ENCODE measurements at regions not wholly inside any gene's neighbourhood (a gene's known extent, or its start where the extent isn't known, plus 50 kb on each side); places are given as distances from the start of the nearest gene placed in this dataset.

- Histone ChIP-seq H2AFZ (ENCODE audit: low read length) (no peak overlapping the region), H4K20me1 (ENCODE audit: insufficient read depth, low read length) (no peaks in the 10 kb centered on the region), H3K79me2 (ENCODE audit: insufficient read depth, low read length) (no peaks in the 10 kb centered on the region), H3K9me3 (ENCODE audit: low read length) (peaks cover 23% of the 10 kb centered on the region; the same call in 1 of the 2 replicates), H3K4me2 (ENCODE audit: low read depth, low read length) (no peak overlapping the region), H3K4me1 (ENCODE audit: insufficient read depth, low read length) (no peaks in the 10 kb centered on the region), H3K36me3 (replicated peaks in 1 of 2; ENCODE audit: control insufficient read depth in 1 of 2, insufficient read depth in 2 of 2, low read length in 2 of 2) (no peaks in the 10 kb centered on the region), H3K27me3 (ENCODE audit: control insufficient read depth in 1 of 2, insufficient read depth in 2 of 2, low read length in 2 of 2) (no peaks in the 10 kb centered on the region), H3K27ac (ENCODE audit: extremely low read length, insufficient read depth, low read length) (no peak overlapping the region), H3K9ac (ENCODE audit: insufficient read depth, low read depth, low read length) (no peak overlapping the region), H3K4me3 (replicated peaks in 1 of 3; ENCODE audit: insufficient read depth in 1 of 3, low read depth in 2 of 3, low read length in 3 of 3) (no peak overlapping the region)
- no peak for FAIRE-seq
- intact Hi-C loops (cut with micrococcal nuclease; ENCODE audit: unreplicated experiment) = no loop called here
- ATAC-seq = no peak
- ChIA-PET POLR2A (no interaction called here), CTCF (ENCODE audit: low intra/inter-chr PET ratio, low total read pairs) (no interaction called here)
- WGBS (ENCODE audit: low lambda C conversion rate) = 0% methylated on average over 5 of the region's 5 CpGs
- BruUV-seq (replicated peaks) = no TSS peak
- DNase-seq (ENCODE audit: low spot score) = no peak
- in situ Hi-C loops (cut with HindIII; ENCODE audit: extremely low pct_ligation_motif_present, low pct_unique_long_range_greater_than_20kb) = no loop called here
- TF ChIP-seq AGO1 (IDR thresholded peaks at IDR 0.05; ENCODE audit: low read depth, low read length, poor library complexity, severe bottlenecking) = no peak
- TF ChIP-seq CAMTA2 (CRISPR knock-in tag; IDR thresholded peaks at IDR 0.05; ENCODE audit: borderline replicate concordance) = no peak
- TF ChIP-seq SOX13 (IDR thresholded peaks at IDR 0.05) = no peak
- TF ChIP-seq SOX13 (CRISPR knock-in tag; conservative IDR thresholded peaks at IDR 0.05 in 1 of 2, IDR thresholded peaks at IDR 0.05 in 1 of 2) = no peak
- no peak for TF ChIP-seq SMARCC2 (IDR thresholded peaks at IDR 0.05)
- no peak for TF ChIP-seq FIP1L1 (IDR thresholded peaks at IDR 0.05; ENCODE audit: borderline replicate concordance, insufficient read depth, low read depth, low read length)
Observed at GRCh38 chr16:26198221-26198620, 506.5 kb downstream of the HS3ST4 start.

GRCh38 chr16:26204138-26204537 is 512.4 kb downstream of the HS3ST4 start:
- in situ Hi-C loops (cut with HindIII; ENCODE audit: extremely low pct_ligation_motif_present, low pct_unique_long_range_greater_than_20kb) = no loop called here
- intact Hi-C loops (cut with micrococcal nuclease; ENCODE audit: unreplicated experiment) = no loop called here
- Histone ChIP-seq H3K36me3 (replicated peaks in 1 of 2; ENCODE audit: control insufficient read depth in 1 of 2, insufficient read depth in 2 of 2, low read length in 2 of 2) (no peaks in the 10 kb centered on the region), H2AFZ (ENCODE audit: low read length) (no peak overlapping the region), H3K27me3 (ENCODE audit: control insufficient read depth in 1 of 2, insufficient read depth in 2 of 2, low read length in 2 of 2) (no peaks in the 10 kb centered on the region), H3K4me3 (replicated peaks in 1 of 3; ENCODE audit: insufficient read depth in 1 of 3, low read depth in 2 of 3, low read length in 3 of 3) (no peak overlapping the region), H3K9me3 (ENCODE audit: low read length) (peaks cover 27% of the 10 kb centered on the region; the same call in 1 of the 2 replicates), H3K79me2 (ENCODE audit: insufficient read depth, low read length) (no peaks in the 10 kb centered on the region), H4K20me1 (ENCODE audit: insufficient read depth, low read length) (no peaks in the 10 kb centered on the region), H3K9ac (ENCODE audit: insufficient read depth, low read depth, low read length) (no peak overlapping the region), H3K4me1 (ENCODE audit: insufficient read depth, low read length) (no peaks in the 10 kb centered on the region), H3K27ac (ENCODE audit: extremely low read length, insufficient read depth, low read length) (no peak overlapping the region), H3K4me2 (ENCODE audit: low read depth, low read length) (no peak overlapping the region)
- CTCF ChIA-PET (ENCODE audit: low intra/inter-chr PET ratio, low total read pairs) = no interaction called here
- ATAC-seq = no peak
- FAIRE-seq = no peak
- DNase-seq (ENCODE audit: low spot score) = no peak
- BruUV-seq (replicated peaks) = no TSS peak
- WGBS (ENCODE audit: low lambda C conversion rate) = 3% methylated on average over 7 of the region's 7 CpGs
- POLR2A ChIA-PET = no interaction called here
- no peak for TF ChIP-seq SMARCE1 (IDR thresholded peaks at IDR 0.05; ENCODE audit: borderline replicate concordance)
- TF ChIP-seq ZNF512B (CRISPR knock-in tag; IDR thresholded peaks at IDR 0.05; ENCODE audit: borderline replicate concordance) = no peak
- TF ChIP-seq, protein P1, sequence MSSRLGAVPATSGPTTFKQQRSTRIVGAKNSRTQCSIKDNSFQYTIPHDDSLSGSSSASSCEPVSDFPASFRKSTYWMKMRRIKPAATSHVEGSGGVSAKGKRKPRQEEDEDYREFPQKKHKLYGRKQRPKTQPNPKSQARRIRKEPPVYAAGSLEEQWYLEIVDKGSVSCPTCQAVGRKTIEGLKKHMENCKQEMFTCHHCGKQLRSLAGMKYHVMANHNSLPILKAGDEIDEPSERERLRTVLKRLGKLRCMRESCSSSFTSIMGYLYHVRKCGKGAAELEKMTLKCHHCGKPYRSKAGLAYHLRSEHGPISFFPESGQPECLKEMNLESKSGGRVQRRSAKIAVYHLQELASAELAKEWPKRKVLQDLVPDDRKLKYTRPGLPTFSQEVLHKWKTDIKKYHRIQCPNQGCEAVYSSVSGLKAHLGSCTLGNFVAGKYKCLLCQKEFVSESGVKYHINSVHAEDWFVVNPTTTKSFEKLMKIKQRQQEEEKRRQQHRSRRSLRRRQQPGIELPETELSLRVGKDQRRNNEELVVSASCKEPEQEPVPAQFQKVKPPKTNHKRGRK (CRISPR knock-in tag; IDR thresholded peaks at IDR 0.05) = no peak
- TF ChIP-seq KLF15 (CRISPR knock-in tag; IDR thresholded peaks at IDR 0.05; ENCODE audit: borderline replicate concordance) = no peak

Data from HepG2 (cell line).